Epithelial cell of proximal tubule (primary cell): ENCODE measurements at regions not wholly inside any gene's neighbourhood (a gene's known extent, or its start where the extent isn't known, plus 50 kb on each side); places are given as distances from the start of the nearest gene placed in this dataset.
A peak's percentile ranks its signal among the peaks of the same experiment; 100 is the strongest.
"Not testable (repeated sequence)": the region's sequence is repeated elsewhere in the genome, so short reads cannot be mapped to it uniquely, and the experiment has no call there.

Experiments
- DNase-seq: peaks from one replicate; pipeline ENCODE4 v3.0.0-alpha.2; 2011; ENCODE audit warnings: low read depth
- H3K4me3 ChIP-seq: 2 replicates; pipeline ENCODE4 v1.5.1; 2011; ENCODE audit warnings: low read depth, mild to moderate bottlenecking, low read length
- CTCF ChIP-seq: conservative IDR thresholded peaks from 2 replicates; pipeline ENCODE4 v1.5.1; 2012; ENCODE audit warnings: low read depth, mild to moderate bottlenecking, low read length

- no peak for TF ChIP-seq CTCF
Measured at GRCh38 chr6:141208101-141208500, 924.6 kb upstream of the GJE1 start.

GRCh38 chr6:141203902-141204575, 928.7 kb upstream of the GJE1 start:
- TF ChIP-seq CTCF, result no peak
- DNase-seq, result no peak
- no peak overlapping the region for H3K4me3 ChIP-seq

More at GRCh38 chr6:141208101-141208500, 924.6 kb upstream of the GJE1 start:
- DNase-seq, result no peak
- H3K4me3 ChIP-seq, result no peak overlapping the region

GRCh38 chr6:141202626-141203025, 930.1 kb upstream of the GJE1 start:
- DNase-seq, result no peak
- TF ChIP-seq CTCF, result no peak

GRCh38 chr6:141199074-141199473, 933.7 kb upstream of the GJE1 start:
- no peak for DNase-seq
- H3K4me3 ChIP-seq, result no peak overlapping the region
- no peak for TF ChIP-seq CTCF

More at GRCh38 chr6:141202626-141203025, 930.1 kb upstream of the GJE1 start:
- H3K4me3 ChIP-seq, result no peak overlapping the region

GRCh38 chr6:141195251-141195832, 937.4 kb upstream of the GJE1 start:
- no peak overlapping the region for H3K4me3 ChIP-seq
- TF ChIP-seq CTCF, result peak; percentile 7
- DNase-seq, result no peak

- no peak for TF ChIP-seq CTCF
- no peak for DNase-seq
- no peak overlapping the region for H3K4me3 ChIP-seq
Measured at GRCh38 chr6:141183368-141183767, 949.4 kb upstream of the GJE1 start.

- H3K4me3 ChIP-seq, DNase-seq: not testable (repeated sequence)
Measured at GRCh38 chr6:141175458-141175857, 957.3 kb upstream of the GJE1 start.
